ENCODE measurements at regions not wholly inside any gene's neighbourhood (a gene's known extent, or its start where the extent isn't known, plus 50 kb on each side); places are given as distances from the start of the nearest gene placed in this dataset.

DNA sequence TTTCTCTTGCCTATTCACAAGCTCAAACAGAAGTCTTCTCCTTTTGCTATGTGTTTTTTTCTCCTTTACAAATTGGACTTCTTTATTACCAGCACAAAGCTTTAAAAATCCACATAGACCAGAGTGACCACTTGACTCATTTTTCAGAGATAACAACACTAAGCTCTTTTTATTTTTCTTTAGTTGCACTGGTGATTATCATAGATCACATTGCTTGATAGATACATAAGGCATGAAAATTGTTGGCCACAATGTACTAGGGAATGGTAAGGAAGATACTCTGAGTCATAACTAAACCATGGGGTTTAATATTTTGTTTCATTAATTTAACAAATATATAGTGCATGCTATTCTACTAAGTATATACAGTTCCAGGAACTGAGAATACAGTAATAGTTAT is 159.0 kb downstream of the GASK1B start:
- H3K36me3 ChIP-seq (ENCODE audit: insufficient read depth in 1 of 2, low read depth in 1 of 2), result no peaks in the 10 kb centered on the region
- intact Hi-C loops (cut with DNase I), result no loop called here
- no peaks in the 10 kb centered on the region for H3K27me3 ChIP-seq (ENCODE audit: insufficient read depth in 3 of 3, low read length in 2 of 3)
- H3K9me3 ChIP-seq, result no peaks in the 10 kb centered on the region
- no peak for DNase-seq
- TF ChIP-seq, protein P1, sequence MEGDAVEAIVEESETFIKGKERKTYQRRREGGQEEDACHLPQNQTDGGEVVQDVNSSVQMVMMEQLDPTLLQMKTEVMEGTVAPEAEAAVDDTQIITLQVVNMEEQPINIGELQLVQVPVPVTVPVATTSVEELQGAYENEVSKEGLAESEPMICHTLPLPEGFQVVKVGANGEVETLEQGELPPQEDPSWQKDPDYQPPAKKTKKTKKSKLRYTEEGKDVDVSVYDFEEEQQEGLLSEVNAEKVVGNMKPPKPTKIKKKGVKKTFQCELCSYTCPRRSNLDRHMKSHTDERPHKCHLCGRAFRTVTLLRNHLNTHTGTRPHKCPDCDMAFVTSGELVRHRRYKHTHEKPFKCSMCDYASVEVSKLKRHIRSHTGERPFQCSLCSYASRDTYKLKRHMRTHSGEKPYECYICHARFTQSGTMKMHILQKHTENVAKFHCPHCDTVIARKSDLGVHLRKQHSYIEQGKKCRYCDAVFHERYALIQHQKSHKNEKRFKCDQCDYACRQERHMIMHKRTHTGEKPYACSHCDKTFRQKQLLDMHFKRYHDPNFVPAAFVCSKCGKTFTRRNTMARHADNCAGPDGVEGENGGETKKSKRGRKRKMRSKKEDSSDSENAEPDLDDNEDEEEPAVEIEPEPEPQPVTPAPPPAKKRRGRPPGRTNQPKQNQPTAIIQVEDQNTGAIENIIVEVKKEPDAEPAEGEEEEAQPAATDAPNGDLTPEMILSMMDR (IDR thresholded peaks at IDR 0.05), result no peak
- H3K27ac ChIP-seq, result no peak overlapping the region
- H3K4me3 ChIP-seq, result no peak overlapping the region
- no peaks in the 10 kb centered on the region for H3K4me1 ChIP-seq
- ATAC-seq, result no peak

DNA sequence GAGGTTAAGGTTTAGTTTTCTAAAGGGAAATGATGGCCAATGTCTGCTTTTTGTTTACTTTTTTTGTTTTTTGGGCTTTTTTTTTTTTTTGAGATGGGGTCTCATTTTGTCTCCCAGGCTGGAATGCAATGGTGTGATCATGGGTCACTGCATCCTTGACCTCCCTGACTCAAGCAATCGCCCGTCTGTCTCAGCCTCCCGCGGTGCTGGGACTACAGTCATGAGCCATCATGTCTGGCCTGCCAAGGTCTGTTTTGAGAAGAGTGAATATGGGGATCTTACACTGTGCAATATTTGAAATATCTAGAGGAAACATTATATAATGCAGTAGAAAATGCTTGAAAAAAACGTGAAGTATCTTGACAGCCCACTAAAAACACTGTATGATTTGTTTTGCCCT is 162.5 kb downstream of the GASK1B start:
- Histone ChIP-seq H3K9me3 (no peaks in the 10 kb centered on the region), H3K4me1 (peaks cover 6% of the 10 kb centered on the region), H3K4me3 (no peak overlapping the region), H3K27me3 (ENCODE audit: insufficient read depth in 3 of 3, low read length in 2 of 3) (no peaks in the 10 kb centered on the region), H3K36me3 (ENCODE audit: insufficient read depth in 1 of 2, low read depth in 1 of 2) (no peaks in the 10 kb centered on the region), H3K27ac (no peak overlapping the region)
- TF ChIP-seq, protein P1 (IDR thresholded peaks at IDR 0.05), result no peak
- DNase-seq (no peak), ATAC-seq (no peak)
- WGBS, 3 donors, result 83 to 86% (median 84%) methylated on average over 5 of the region's 5 CpGs
- intact Hi-C loops (cut with DNase I), result no loop called here

- H3K4me3 ChIP-seq, result no peak overlapping the region
- ATAC-seq (no peak), DNase-seq (no peak)
- peaks cover 6% of the 10 kb centered on the region for H3K4me1 ChIP-seq
- no peaks in the 10 kb centered on the region for H3K27me3 ChIP-seq (ENCODE audit: insufficient read depth in 3 of 3, low read length in 2 of 3)
- WGBS, 3 donors, result 57 to 67% (median 58%) methylated on average over 6 of the region's 6 CpGs
- H3K27ac ChIP-seq, result no peak overlapping the region
- TF ChIP-seq, protein P1 (IDR thresholded peaks at IDR 0.05), result no peak
- H3K9me3 ChIP-seq, result no peaks in the 10 kb centered on the region
- intact Hi-C loops (cut with DNase I), result loop anchor here in 1 of 2 donors (5.0 kb wide), 1 partner anchor 159 kb away; no protein-coding TSS in a partner anchor
- no peaks in the 10 kb centered on the region for H3K36me3 ChIP-seq (ENCODE audit: insufficient read depth in 1 of 2, low read depth in 1 of 2)
Measured at GRCh38 chr4:158008551-158009218, 164.1 kb downstream of the GASK1B start.

GRCh38 chr4:158007566-158007965 is 165.3 kb downstream of the GASK1B start:
- H3K27ac ChIP-seq, result no peak overlapping the region
- no peak for DNase-seq
- no peak for ATAC-seq
- H3K4me1 ChIP-seq, result peaks cover 6% of the 10 kb centered on the region
- intact Hi-C loops (cut with DNase I), result loop anchor here in 1 of 2 donors (5.0 kb wide), 1 partner anchor 160 kb away; no protein-coding TSS in a partner anchor
- no peaks in the 10 kb centered on the region for H3K27me3 ChIP-seq (ENCODE audit: insufficient read depth in 3 of 3, low read length in 2 of 3)
- TF ChIP-seq, protein P1 (IDR thresholded peaks at IDR 0.05), result no peak
- H3K36me3 ChIP-seq (ENCODE audit: insufficient read depth in 1 of 2, low read depth in 1 of 2), result no peaks in the 10 kb centered on the region
- H3K4me3 ChIP-seq, result no peak overlapping the region
- WGBS, 3 donors, result 50 to 55% (median 54%) methylated on average over 3 of the region's 3 CpGs
- no peaks in the 10 kb centered on the region for H3K9me3 ChIP-seq

- H3K36me3 ChIP-seq (ENCODE audit: insufficient read depth in 1 of 2, low read depth in 1 of 2), result no peaks in the 10 kb centered on the region
- H3K27me3 ChIP-seq (ENCODE audit: insufficient read depth in 3 of 3, low read length in 2 of 3), result no peaks in the 10 kb centered on the region
- intact Hi-C loops (cut with DNase I), result loop anchor here in 1 of 2 donors (5.0 kb wide), 1 partner anchor 160 kb away; no protein-coding TSS in a partner anchor
- H3K9me3 ChIP-seq, result no peaks in the 10 kb centered on the region
- H3K4me1 ChIP-seq, result peaks cover 6% of the 10 kb centered on the region
- TF ChIP-seq, protein P1 (IDR thresholded peaks at IDR 0.05), result no peak
- H3K4me3 ChIP-seq, result no peak overlapping the region
- ATAC-seq, result peak in 2 of 4 donors; percentile 19 to 54
- DNase-seq, result no peak
- H3K27ac ChIP-seq, result no peak overlapping the region
Measured at GRCh38 chr4:158006990-158007389, 165.8 kb downstream of the GASK1B start.

Data from psoas muscle (tissue), 7 donors.